Spleen (tissue), 7 donors: ENCODE measurements at regions not wholly inside any gene's neighbourhood (a gene's known extent, or its start where the extent isn't known, plus 50 kb on each side); places are given as distances from the start of the nearest gene placed in this dataset.

Source experiments
- POLR2A ChIP-seq, 3 donors: fragments of 450-650 bp; IDR thresholded peaks; one replicate each; pipeline ENCODE4 v1.5.1; 2017; ENCODE audit warnings: antibody characterized with exemption in 3 of 3, mild to moderate bottlenecking in 1 of 3
- POLR2AphosphoS5 ChIP-seq, 3 donors: sonication (generic); formaldehyde crosslinking; IDR thresholded peaks; one replicate each; pipeline ENCODE4 v1.5.1; 2017; ENCODE audit warnings: antibody characterized with exemption in 3 of 3
- TF ChIP-seq, protein P1 (sequence below), 11 experiments: fragments of 200-600 bp in 7 of 11; fragments of 450-650 bp in 4 of 11; sonication (generic) in 4 of 11; IDR thresholded peaks in 8 of 11; conservative IDR thresholded peaks in 3 of 11; 1 replicate in 7 of 11; 2 replicates in 4 of 11; pipeline versions ENCODE4 v1.4.0 to v1.8.0; 2016 to 2021; ENCODE audit warnings: antibody characterized with exemption in 11 of 11, inconsistent platforms in 4 of 11, mild to moderate bottlenecking in 1 of 11
- donor health status: DM: no; HTN: no; CAD: no; lungs with moderate emphysema.
- donor health status: DM: no; HTN: no; CAD: no.
- donor health status: DM: no; HTN: no; CAD: no.

DNA sequence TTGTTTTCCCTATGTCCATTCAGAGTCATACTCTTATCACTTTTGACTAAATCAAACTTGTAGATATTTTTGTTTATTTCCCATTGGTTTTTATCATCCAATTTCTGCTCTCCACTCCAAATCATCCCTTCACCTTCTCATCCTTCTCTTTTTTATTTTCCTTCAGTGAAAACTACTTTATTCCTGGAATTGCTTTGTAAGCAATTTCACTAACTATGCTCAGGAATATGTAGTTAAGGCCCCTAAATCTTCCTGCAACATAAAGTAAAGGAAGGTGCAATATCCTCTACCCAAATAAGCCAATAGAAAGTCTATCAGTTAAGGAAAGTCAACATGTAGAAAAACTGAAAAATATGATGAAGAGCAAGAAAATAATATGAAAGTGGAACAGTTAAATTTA, 308.4 kb downstream of the SEC23A start:
- no peak for TF ChIP-seq POLR2A (IDR thresholded peaks at IDR 0.05)
- TF ChIP-seq, protein P1, sequence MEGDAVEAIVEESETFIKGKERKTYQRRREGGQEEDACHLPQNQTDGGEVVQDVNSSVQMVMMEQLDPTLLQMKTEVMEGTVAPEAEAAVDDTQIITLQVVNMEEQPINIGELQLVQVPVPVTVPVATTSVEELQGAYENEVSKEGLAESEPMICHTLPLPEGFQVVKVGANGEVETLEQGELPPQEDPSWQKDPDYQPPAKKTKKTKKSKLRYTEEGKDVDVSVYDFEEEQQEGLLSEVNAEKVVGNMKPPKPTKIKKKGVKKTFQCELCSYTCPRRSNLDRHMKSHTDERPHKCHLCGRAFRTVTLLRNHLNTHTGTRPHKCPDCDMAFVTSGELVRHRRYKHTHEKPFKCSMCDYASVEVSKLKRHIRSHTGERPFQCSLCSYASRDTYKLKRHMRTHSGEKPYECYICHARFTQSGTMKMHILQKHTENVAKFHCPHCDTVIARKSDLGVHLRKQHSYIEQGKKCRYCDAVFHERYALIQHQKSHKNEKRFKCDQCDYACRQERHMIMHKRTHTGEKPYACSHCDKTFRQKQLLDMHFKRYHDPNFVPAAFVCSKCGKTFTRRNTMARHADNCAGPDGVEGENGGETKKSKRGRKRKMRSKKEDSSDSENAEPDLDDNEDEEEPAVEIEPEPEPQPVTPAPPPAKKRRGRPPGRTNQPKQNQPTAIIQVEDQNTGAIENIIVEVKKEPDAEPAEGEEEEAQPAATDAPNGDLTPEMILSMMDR (IDR thresholded peaks at IDR 0.05 in 8 of 11, conservative IDR thresholded peaks at IDR 0.05 in 3 of 11), result no peak
- TF ChIP-seq POLR2AphosphoS5 (IDR thresholded peaks at IDR 0.05), result no peak
